Astrocyte (in vitro differentiated cells and primary cell): ENCODE measurements at regions not wholly inside any gene's neighbourhood (a gene's known extent, or its start where the extent isn't known, plus 50 kb on each side); places are given as distances from the start of the nearest gene placed in this dataset.

ENCODE experiments used
- DNase-seq: peaks from one replicate; pipeline ENCODE4 v3.0.0-alpha.2; 2010; ENCODE audit warnings: low read depth
- FAIRE-seq: peaks from 2 replicates; lab custom pipeline; 2011; peaks lifted over from hg19 to GRCh38; lab: Jason Lieb, UNC
- H2AFZ ChIP-seq: 2 replicates; pipeline ENCODE4 v1.6.0; 2012; ENCODE audit warnings: low read depth, low read length, inconsistent platforms
- H3K27ac ChIP-seq: 2 replicates; pipeline ENCODE4 v1.5.1; 2011; ENCODE audit warnings: low read depth, low read length, inconsistent platforms
- H3K27me3 ChIP-seq: 2 replicates; pipeline ENCODE4 v1.6.0; 2011; ENCODE audit warnings: low read length, inconsistent platforms; ENCODE audit not compliant: insufficient read depth
- H3K36me3 ChIP-seq: 2 replicates; pipeline ENCODE4 v1.5.1; 2011; ENCODE audit warnings: low read length, inconsistent platforms; ENCODE audit not compliant: insufficient read depth
- H3K4me1 ChIP-seq: 2 replicates; pipeline ENCODE4 v1.5.1; 2011; ENCODE audit warnings: low read length, inconsistent platforms; ENCODE audit not compliant: insufficient read depth
- H3K4me2 ChIP-seq: 2 replicates; pipeline ENCODE4 v1.6.0; 2012; ENCODE audit warnings: low read length, inconsistent platforms
- H3K4me3 ChIP-seq: 2 replicates; pipeline ENCODE4 v1.5.1; 2011; ENCODE audit warnings: low read depth, mild to moderate bottlenecking, low read length, inconsistent platforms; ENCODE audit not compliant: insufficient read depth
- H3K79me2 ChIP-seq: 2 replicates; pipeline ENCODE4 v1.6.0; 2012; ENCODE audit warnings: mild to moderate bottlenecking, low read length, inconsistent platforms; ENCODE audit not compliant: insufficient read depth
- H3K9ac ChIP-seq: 2 replicates; pipeline ENCODE4 v1.6.0; 2012; ENCODE audit warnings: mild to moderate bottlenecking, low read length, inconsistent platforms
- H3K9me3 ChIP-seq: 2 replicates; pipeline ENCODE4 v1.5.1; 2012; ENCODE audit warnings: low read depth, mild to moderate bottlenecking, low read length, inconsistent platforms; ENCODE audit not compliant: insufficient read depth
- H4K20me1 ChIP-seq: 2 replicates; pipeline ENCODE4 v1.6.0; 2012; ENCODE audit warnings: low read length, inconsistent platforms; ENCODE audit not compliant: insufficient read depth
- H3K27ac Mint-ChIP-seq: one replicate; pipeline ENCODE4 v1.8.0; 2021; ENCODE audit warnings: mild to moderate bottlenecking, mixed read lengths; ENCODE audit not compliant: unreplicated experiment
- H3K27me3 Mint-ChIP-seq: one replicate; pipeline ENCODE4 v1.8.0; 2021; ENCODE audit warnings: low read depth, mixed read lengths; ENCODE audit not compliant: unreplicated experiment
- H3K36me3 Mint-ChIP-seq: one replicate; pipeline ENCODE4 v1.8.0; 2021; ENCODE audit warnings: low read depth, mixed read lengths; ENCODE audit not compliant: unreplicated experiment
- H3K4me1 Mint-ChIP-seq: one replicate; pipeline ENCODE4 v1.8.0; 2021; ENCODE audit warnings: low read depth, mixed read lengths; ENCODE audit not compliant: unreplicated experiment
- H3K4me3 Mint-ChIP-seq: one replicate; pipeline ENCODE4 v1.8.0; 2021; ENCODE audit warnings: mild to moderate bottlenecking, moderate library complexity, mixed read lengths; ENCODE audit not compliant: unreplicated experiment
- H3K9me3 Mint-ChIP-seq: one replicate; pipeline ENCODE4 v1.8.0; 2021; ENCODE audit warnings: mild to moderate bottlenecking, mixed read lengths; ENCODE audit not compliant: unreplicated experiment
- CTCF ChIP-seq: IDR thresholded peaks from 2 replicates; pipeline ENCODE4 v1.5.1; 2011; ENCODE audit warnings: low read depth, mild to moderate bottlenecking, inconsistent platforms, low read length, moderate library complexity; ENCODE audit not compliant: insufficient read depth
- EZH2 ChIP-seq: IDR thresholded peaks from 2 replicates; pipeline ENCODE4 v1.6.1; 2012; ENCODE audit warnings: mild to moderate bottlenecking, low read length, inconsistent platforms; ENCODE audit not compliant: insufficient read depth

GRCh38 chr9:31314241-31314640 is 1070.2 kb upstream of the ACO1 start:
- Mint-ChIP-seq H3K9me3 (no peaks in the 10 kb centered on the region), H3K27ac (no peak overlapping the region), H3K27me3 (no peaks in the 10 kb centered on the region), H3K4me1 (peaks cover 8% of the 10 kb centered on the region), H3K4me3 (no peak overlapping the region), H3K36me3 (no peaks in the 10 kb centered on the region)
- TF ChIP-seq CTCF (no peak), EZH2 (no peak)
- H3K4me3 ChIP-seq: no peak overlapping the region
- H3K27me3 ChIP-seq: no peaks in the 10 kb centered on the region
- no peaks in the 10 kb centered on the region for H4K20me1 ChIP-seq
- H3K9ac ChIP-seq: no peak overlapping the region
- H2AFZ ChIP-seq: no peak overlapping the region
- no peak overlapping the region for H3K27ac ChIP-seq
- H3K79me2 ChIP-seq: no peaks in the 10 kb centered on the region
- H3K4me2 ChIP-seq: no peak overlapping the region
- DNase-seq (no peak), FAIRE-seq (no peak)
- no peaks in the 10 kb centered on the region for H3K4me1 ChIP-seq
- H3K9me3 ChIP-seq: no peaks in the 10 kb centered on the region
- no peaks in the 10 kb centered on the region for H3K36me3 ChIP-seq

GRCh38 chr9:31320494-31320893 is 1063.9 kb upstream of the ACO1 start:
- FAIRE-seq (no peak), DNase-seq (no peak)
- Mint-ChIP-seq H3K4me1 (no peaks in the 10 kb centered on the region), H3K36me3 (no peaks in the 10 kb centered on the region), H3K27ac (no peak overlapping the region), H3K4me3 (no peak overlapping the region), H3K27me3 (no peaks in the 10 kb centered on the region), H3K9me3 (no peaks in the 10 kb centered on the region)
- Histone ChIP-seq H3K27me3 (no peaks in the 10 kb centered on the region), H3K79me2 (no peaks in the 10 kb centered on the region), H3K4me3 (no peak overlapping the region), H3K27ac (no peak overlapping the region), H3K9me3 (no peaks in the 10 kb centered on the region), H3K4me2 (no peak overlapping the region), H3K4me1 (no peaks in the 10 kb centered on the region), H3K36me3 (no peaks in the 10 kb centered on the region), H3K9ac (no peak overlapping the region), H4K20me1 (no peaks in the 10 kb centered on the region), H2AFZ (no peak overlapping the region)
- TF ChIP-seq CTCF: no peak
- TF ChIP-seq EZH2: no peak

GRCh38 chr9:31321256-31321655 is 1063.2 kb upstream of the ACO1 start:
- FAIRE-seq (no peak), DNase-seq (no peak)
- Histone ChIP-seq H4K20me1 (no peaks in the 10 kb centered on the region), H3K79me2 (no peaks in the 10 kb centered on the region), H3K4me2 (no peak overlapping the region), H3K9ac (no peak overlapping the region), H3K4me1 (no peaks in the 10 kb centered on the region), H3K36me3 (no peaks in the 10 kb centered on the region), H3K4me3 (no peak overlapping the region), H2AFZ (no peak overlapping the region), H3K27me3 (no peaks in the 10 kb centered on the region), H3K9me3 (no peaks in the 10 kb centered on the region), H3K27ac (no peak overlapping the region)
- no peak for TF ChIP-seq CTCF
- TF ChIP-seq EZH2: no peak
- H3K27ac Mint-ChIP-seq: no peak overlapping the region
- no peaks in the 10 kb centered on the region for H3K36me3 Mint-ChIP-seq
- H3K27me3 Mint-ChIP-seq: peaks cover under 1% of the 10 kb centered on the region
- no peaks in the 10 kb centered on the region for H3K9me3 Mint-ChIP-seq
- H3K4me1 Mint-ChIP-seq: no peaks in the 10 kb centered on the region
- H3K4me3 Mint-ChIP-seq: no peak overlapping the region
